NCI-H345 (cell line): ENCODE measurements at regions not wholly inside any gene's neighbourhood (a gene's known extent, or its start where the extent isn't known, plus 50 kb on each side); places are given as distances from the start of the nearest gene placed in this dataset.

Experiments used
- DNase-seq: peaks from one replicate; lab custom pipeline; 2025; lab: John Stamatoyannopoulos, UW

DNA sequence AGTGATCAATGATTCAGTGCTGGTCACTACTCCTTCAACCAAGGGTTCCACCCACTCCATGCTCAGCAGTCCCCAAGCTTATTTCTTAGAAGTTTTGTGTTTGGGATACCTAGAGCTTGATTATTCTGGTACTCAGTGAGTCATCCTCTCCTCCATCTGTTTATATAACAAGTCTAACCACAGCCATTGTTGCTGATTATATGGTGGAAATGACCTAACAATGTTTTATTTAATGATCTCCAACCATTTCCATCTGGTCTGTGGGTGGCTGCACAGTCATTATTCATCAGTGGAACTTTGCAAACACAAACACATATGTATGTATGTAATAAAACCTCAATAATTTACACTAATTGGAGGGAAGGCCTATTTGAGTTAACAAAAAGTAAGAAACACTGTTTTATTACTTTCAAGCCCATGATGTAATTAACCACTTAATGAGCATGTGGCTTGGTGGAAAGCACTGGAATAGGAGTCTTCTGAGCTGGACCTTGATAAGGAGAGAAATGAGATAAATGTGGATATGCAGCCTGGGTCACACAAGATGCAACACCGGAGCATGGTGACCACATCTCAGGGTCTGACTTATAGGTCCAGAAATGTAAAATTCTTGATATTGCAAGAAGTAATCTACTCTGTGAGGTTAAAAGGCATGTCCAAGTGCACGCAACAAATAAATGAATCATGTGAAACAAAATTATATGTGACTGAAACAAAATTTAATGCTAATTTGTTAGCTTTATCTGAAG lies 99.0 kb upstream of the WLS start:
- DNase-seq = no peak

DNA sequence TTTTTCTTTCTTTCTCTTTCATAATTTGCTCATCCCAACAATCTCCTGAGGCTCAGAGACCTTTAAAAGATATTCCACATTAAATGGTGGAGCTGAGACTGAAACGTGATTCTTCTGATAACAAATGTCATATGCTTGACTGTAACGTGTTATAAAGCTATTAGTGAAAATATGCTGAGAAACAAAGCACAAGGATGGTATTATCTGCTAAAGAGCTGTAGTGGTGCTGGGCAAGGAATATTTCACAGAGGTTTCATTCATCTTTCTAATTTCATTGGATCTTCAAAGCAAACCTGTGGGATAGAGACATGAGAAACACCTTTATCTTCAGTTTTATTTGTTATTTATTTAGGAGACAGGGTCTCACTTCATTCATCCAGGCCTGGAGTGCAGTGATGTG lies 98.1 kb upstream of the WLS start:
- no peak for DNase-seq

DNA sequence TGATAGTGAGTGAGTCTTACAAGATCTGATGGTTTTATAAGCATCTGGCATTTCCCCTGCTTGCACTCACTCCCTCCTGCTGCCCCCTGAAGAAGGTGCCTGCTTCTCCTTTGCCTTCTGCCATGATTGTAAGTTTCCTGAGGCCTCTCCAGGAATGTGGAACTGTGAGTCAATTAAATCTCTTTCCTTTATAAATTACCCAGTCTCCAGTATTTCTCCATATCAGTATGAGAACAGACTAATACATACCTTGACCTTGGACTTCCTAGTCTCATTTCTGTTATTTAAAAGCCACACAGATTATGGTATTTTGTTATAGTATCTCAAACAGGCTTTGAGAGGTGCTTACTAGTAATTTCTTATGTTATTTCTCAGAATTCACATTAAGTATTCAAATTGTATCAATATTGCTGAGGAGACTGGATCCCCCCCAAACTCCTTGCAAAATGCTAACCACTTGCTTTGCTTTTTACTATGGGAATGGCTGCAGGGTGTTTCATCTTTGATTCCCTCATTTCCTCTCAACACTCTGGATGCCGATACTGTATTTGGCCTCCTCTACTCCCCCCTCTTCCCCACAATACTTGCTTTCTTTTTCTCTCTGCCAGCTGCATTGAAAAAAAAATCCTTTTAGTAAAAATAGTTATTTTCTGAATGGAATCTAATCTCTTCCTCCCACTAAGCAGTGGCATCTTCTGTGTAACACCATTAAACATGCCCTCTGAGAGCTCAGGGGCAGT lies 96.9 kb upstream of the WLS start:
- DNase-seq = no peak

DNA sequence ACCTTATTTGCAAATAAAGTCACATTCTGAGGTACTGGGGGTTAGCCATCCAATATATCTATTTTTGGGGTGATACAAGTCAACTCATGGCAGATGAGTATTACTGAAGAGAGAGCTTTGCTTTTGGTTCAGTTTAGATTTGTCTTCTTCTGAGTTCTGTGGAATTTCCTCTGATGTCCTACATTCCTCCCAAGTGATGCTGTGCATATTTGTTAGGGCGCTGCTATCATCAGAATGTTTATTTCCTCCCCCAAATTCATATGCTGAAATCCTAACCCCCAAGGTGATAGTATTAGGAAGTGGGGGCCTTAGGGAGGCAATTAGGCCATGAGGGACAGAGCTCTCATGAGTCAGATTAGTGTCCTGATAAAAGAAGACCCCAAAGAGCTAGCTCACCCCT lies 96.2 kb upstream of the WLS start:
- DNase-seq = no peak

DNA sequence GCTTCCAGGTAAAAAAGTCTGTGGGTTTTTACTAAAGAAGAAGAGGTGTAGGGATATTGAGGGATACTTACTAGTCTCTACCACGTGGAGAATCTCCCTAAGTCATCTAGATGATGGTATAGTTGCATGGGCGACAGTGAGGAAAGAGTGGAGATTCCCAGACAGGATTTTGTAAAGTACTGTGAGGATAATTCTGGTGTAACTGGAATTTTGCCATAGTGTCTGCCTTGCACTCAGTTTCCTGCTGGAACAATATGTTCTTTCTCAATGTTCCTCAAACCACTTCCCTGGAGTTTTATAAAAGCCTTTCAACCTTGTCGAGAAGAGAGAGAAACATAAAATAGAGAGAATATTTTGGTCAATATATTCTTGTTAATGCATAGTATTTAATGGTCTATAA lies 95.1 kb upstream of the WLS start:
- DNase-seq = no peak

DNA sequence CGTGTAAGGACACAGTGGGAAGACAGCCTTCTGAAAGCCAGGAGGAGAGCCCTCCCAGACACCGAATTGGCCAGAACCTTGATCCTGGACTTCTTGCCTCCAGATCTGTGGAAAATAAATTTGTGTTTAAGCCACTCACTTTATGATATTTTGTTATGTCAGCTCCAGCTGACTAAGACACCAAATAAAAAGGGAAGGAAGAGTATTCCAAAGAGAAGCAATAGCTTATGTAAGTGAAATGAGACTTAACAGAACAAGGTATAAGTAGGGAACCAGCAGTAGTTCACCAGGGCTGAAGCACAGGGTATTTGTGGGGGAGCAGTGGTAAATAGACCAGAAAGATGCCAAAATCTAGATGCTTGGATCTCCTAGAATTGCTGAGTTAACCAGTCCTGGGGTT lies 94.2 kb upstream of the WLS start:
- no peak for DNase-seq

DNA sequence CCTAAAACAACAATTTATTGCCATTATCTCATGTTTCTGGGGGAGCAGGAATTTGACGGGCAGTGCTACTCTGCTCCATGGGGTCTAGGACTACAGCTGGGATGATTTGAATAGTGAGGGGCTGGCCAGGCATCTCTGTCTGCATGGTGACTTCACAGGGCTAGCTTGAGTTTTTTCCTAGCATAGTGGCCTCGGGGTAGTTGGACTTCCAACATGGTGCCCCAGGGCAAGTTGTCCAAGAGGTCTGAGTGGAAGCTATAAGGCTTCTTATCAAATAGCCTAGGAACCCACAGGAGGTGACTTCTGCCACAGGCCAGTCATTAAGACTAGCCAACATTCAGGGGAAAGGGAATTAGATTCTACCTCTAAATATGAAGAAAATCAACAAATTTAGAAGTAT lies 92.0 kb upstream of the WLS start:
- DNase-seq = no peak

GRCh38 chr1:68322837-68323687 lies 90.7 kb upstream of the WLS start:
- DNase-seq = no peak

GRCh38 chr1:68322096-68322495 lies 89.8 kb upstream of the WLS start:
- no peak for DNase-seq

DNA sequence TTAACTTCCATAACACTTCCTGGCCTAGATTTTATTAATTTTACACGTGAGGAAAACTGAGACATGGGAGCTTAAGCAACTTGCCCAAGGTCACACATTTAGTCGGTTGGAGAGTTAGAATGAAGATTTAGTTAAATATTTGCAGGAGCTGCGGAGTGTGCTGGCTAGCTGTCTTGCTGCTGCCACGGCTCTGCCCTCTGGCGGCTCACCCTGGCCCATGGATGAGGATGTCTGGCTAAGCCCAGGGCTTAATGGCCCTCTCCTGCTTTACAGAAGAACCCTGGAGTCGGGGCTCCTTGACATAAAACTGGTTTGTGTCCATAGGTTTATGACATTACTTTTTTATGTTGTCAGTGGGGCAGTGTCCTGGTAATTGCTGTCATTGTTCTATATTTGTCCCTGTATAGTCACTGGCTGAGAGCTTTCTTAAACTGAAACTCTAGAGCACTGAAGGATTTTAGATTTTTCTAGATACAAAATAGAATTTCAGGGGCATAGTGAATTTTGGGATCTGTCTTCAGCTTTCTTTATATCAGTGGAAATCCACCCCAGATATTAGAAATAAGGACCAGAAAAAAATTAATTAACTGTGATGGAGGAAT lies 88.9 kb upstream of the WLS start:
- no peak for DNase-seq

DNA sequence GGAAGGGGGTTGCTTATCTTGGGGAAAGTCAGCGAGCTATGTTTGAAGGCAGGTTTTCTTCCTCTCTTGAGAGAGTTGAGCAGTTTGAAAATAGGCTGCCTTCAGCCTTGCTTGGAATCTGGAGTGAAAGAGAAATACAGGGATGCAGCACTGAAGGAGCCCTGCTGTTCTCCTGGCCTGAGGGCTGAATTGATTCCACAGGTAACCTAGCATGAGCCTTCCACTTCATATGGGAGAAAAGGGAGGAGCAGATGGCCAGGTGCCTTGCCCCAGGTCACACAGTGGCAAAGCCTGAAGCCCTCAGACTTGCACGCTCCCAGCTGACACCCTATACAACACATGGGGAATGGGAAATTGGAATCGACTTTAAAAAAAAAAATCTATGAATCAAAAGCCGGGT lies 88.0 kb upstream of the WLS start:
- DNase-seq = no peak

DNA sequence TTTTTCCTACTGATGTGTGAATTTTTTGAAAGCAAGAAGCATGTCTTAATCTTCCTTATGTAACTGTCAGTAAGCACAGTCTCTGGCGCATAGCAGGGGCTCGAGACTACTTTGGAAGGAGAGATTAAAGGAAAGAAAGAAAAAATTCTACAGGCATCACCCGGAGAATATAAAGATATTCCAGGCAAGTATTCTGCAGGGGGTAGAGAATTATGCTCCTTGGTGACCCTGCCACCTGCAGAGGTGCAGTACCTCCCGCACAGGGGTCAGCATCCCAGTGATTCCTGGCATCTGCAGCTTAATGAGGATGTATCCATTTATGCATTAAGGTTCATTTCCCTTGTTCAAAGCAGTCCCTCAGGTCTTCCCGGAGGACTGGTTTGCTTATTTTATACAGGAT lies 87.6 kb upstream of the WLS start:
- DNase-seq = no peak

- DNase-seq = no peak
Observed at GRCh38 chr1:68317543-68317942, 85.2 kb upstream of the WLS start.

DNA sequence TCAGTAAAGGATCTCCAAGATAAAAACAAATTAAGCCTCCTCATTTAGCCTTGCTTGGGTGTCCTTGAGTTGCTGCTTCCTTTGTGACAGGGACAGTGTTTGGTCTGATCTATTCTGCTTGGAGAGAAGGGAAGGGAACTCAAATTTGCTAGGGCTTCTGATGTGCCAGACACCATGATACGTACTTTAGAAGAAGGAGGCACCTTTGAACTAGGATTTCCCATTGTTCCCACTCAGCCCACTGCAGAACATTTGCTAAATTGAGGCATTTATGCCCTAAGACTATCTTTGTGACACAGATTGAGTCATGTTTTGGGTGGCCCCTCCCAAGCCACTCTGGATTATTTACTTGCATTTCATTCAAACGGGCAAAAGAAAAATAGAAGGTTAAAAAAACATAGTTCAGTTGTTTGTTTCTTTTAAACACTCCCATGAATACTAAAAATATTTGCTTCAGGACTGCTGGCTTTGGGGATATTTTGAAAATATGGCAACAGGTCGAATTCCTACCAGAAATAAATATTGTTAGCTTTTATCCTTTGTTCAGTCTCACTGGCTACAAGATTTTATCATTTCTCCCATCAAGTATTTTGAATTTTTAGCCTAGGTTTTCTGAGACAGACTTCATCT lies 81.9 kb upstream of the WLS start:
- DNase-seq = peak; percentile 26

GRCh38 chr1:68313735-68314134 lies 81.4 kb upstream of the WLS start:
- DNase-seq = peak; percentile 65

GRCh38 chr1:68308034-68308433 lies 75.7 kb upstream of the WLS start:
- peak; percentile 30 for DNase-seq

GRCh38 chr1:68307378-68307787 lies 75.1 kb upstream of the WLS start:
- DNase-seq = no peak

DNA sequence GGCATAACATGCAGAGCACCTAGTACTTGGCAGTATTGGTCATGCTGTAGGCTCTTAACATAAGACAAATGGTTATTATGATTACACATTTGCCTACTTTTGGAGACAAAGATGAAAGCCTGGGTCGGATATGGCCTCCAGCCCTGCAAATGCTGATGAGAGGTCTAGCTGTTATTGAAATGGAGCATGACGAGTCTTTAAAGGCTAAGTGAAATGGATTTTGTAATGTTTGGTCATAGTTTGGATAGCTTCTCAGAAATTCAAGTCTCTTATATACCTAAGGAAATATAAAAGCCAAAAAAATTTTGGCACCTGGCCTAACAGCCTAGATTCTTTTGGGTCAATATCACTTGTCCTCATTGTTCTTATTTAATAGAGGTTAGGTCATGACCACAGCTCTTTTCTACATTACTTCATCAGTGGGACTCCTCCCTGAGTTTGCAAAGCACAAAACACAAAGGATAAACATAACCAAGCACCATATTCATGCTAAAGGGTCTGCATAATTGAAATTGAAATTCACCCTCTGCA lies 69.2 kb upstream of the WLS start:
- peak; percentile 41 for DNase-seq

DNA sequence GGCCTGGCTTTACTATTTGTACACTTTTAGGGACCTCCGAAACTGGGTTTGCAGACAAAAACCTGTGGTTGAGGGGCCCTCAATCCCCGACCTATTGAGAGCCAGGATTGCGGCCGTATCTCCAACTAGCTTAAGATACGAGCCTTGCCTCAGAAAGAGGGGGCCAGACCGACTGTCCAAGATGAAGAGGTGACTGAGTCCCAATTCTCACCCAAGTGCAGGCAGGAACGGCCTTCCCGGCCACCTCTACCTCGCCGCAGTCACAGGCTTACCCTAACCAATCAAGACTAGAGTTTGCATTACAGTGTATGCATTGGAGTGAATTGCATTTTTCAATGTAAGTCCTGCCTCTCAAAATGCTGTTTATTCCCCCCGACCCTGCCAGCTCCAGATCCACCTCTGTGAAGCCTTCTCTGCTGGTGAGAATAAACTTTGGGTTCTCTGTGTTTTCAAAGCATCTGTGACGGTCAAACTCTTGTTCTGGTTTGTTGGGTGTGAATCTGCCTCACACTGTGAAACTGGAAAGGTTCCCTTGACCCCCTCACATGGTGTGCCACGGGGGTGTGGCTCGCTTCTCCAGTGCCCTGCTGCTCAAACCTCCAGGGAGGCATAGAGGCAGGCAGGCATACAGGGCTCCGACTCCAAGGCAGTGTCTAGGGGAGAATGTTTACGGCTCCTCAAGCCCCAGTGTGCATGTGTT lies 62.2 kb upstream of the WLS start:
- DNase-seq = no peak

DNA sequence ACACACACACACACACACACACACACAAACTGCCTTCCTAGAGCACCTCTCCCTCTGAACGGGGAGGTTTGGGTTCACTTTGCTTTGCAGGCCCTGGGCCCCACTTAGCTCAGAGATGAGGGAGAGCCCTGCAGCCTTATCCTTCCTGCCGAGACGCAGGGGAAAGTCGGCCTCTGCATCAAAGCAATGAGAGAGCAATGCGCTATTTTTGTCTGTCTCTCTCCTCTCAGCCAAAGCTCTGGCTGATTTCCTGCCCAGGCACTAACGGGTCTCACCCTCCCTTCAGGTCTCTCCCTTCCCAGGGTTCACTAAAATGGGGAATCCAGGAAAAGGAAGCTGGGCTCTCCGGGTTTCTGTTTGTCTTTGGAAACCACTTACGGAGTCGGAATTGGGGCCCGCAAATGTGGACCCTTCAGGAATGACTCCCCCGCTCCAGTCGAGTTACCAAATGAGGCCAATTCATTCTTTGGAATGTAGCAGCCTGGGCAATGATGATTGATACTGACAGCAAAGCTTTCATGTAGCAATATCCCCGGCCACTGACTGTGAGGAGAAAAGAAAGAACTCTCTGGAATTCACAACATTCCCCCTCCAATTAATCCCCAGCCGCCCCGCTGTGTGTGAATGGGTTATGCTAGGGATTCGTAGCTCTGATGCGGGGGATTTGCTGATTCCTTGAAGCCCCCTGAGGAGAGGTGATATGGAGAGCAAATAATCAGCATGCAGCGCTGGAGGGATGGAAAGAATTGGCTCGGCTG lies 61.5 kb upstream of the WLS start:
- DNase-seq = no peak
